Spleen (tissue), 11 donors: ENCODE measurements at regions not wholly inside any gene's neighbourhood (a gene's known extent, or its start where the extent isn't known, plus 50 kb on each side); places are given as distances from the start of the nearest gene placed in this dataset.
"Not testable (repeated sequence)": the region's sequence is repeated elsewhere in the genome, so short reads cannot be mapped to it uniquely, and the experiment has no call there.

Source experiments
- DNase-seq: peaks from one replicate; pipeline ENCODE4 v3.0.0-alpha.2; 2020
- H3K27ac ChIP-seq, 8 donors: fragments of 200-600 bp; sonication (generic) in 7 of 8; 1 replicate in 4 of 8; 2 replicates in 4 of 8; pipeline versions ENCODE4 v1.5.0 to v1.8.0; 2016 to 2021; ENCODE audit warnings: inconsistent platforms in 4 of 8, mild to moderate bottlenecking in 4 of 8, moderate library complexity in 1 of 8
- H3K27me3 ChIP-seq, 7 donors: fragments of 200-600 bp; sonication (generic) in 6 of 7; replicated peaks in 1 of 7; 1 replicate in 4 of 7; 2 replicates in 3 of 7; pipeline versions ENCODE4 v1.5.0 to v1.8.0; 2016 to 2021; ENCODE audit warnings: inconsistent platforms in 3 of 7, mild to moderate bottlenecking in 1 of 7
- H3K36me3 ChIP-seq, 6 donors: fragments of 200-600 bp; sonication (generic) in 5 of 6; 1 replicate in 4 of 6; 2 replicates in 2 of 6; pipeline versions ENCODE4 v1.5.0 to v1.8.0; 2016 to 2021; ENCODE audit warnings: inconsistent platforms in 2 of 6
- H3K4me1 ChIP-seq, 6 donors: fragments of 200-600 bp; sonication (generic) in 5 of 6; 1 replicate in 3 of 6; 2 replicates in 3 of 6; pipeline versions ENCODE4 v1.5.0 to v1.8.0; 2016 to 2021; ENCODE audit warnings: inconsistent platforms in 3 of 6
- H3K4me3 ChIP-seq, 8 donors: fragments of 200-600 bp; sonication (generic) in 7 of 8; 1 replicate in 4 of 8; 2 replicates in 4 of 8; pipeline versions ENCODE4 v1.5.0 to v1.8.0; 2016 to 2021; ENCODE audit warnings: inconsistent platforms in 4 of 8, mild to moderate bottlenecking in 4 of 8, moderate library complexity in 2 of 8
- H3K9me3 ChIP-seq, 8 donors: fragments of 200-600 bp; sonication (generic) in 7 of 8; 1 replicate in 4 of 8; 2 replicates in 4 of 8; pipeline versions ENCODE4 v1.5.0 to v1.8.0; 2016 to 2021; ENCODE audit warnings: inconsistent platforms in 4 of 8
- POLR2A ChIP-seq, 3 donors: fragments of 450-650 bp; IDR thresholded peaks; one replicate each; pipeline ENCODE4 v1.5.1; 2017; ENCODE audit warnings: antibody characterized with exemption in 3 of 3, mild to moderate bottlenecking in 1 of 3
- POLR2AphosphoS5 ChIP-seq, 3 donors: sonication (generic); formaldehyde crosslinking; IDR thresholded peaks; one replicate each; pipeline ENCODE4 v1.5.1; 2017; ENCODE audit warnings: antibody characterized with exemption in 3 of 3
- WGBS, 5 donors: extraction: QIAGEN DNeasy Blood & Tissue Kit in 3 of 5; methylation state at CpG; one replicate each; pipeline versions ENCODE4 v1.1.5 to v1.1.7; 2013 to 2018; 5-methylcytosine and 5-hydroxymethylcytosine counted together
- intact Hi-C: fragments of 100-400 bp; cut with DNase I; formaldehyde crosslinking; loops from one replicate; pipeline ENCODE4 v1.15.0; 2023; ENCODE audit warnings: low total_unique reads
- TF ChIP-seq, protein P1 (sequence below), 11 experiments: fragments of 200-600 bp in 7 of 11; fragments of 450-650 bp in 4 of 11; sonication (generic) in 4 of 11; IDR thresholded peaks in 8 of 11; conservative IDR thresholded peaks in 3 of 11; 1 replicate in 7 of 11; 2 replicates in 4 of 11; pipeline versions ENCODE4 v1.4.0 to v1.8.0; 2016 to 2021; ENCODE audit warnings: antibody characterized with exemption in 11 of 11, inconsistent platforms in 4 of 11, mild to moderate bottlenecking in 1 of 11
- donor health status: healthy with polysubstance abuse.
- donor health status: DM: no; HTN: no; CAD: no; lungs with moderate emphysema.
- donor health status: DM: no; HTN: no; CAD: no.
- donor health status: Bipolar disorder and iron deficiency.
- donor health status: healthy.
- donor health status: DM: no; HTN: no; CAD: no.
- donor health status: DM: yes; HTN: yes; CAD: no.

DNA sequence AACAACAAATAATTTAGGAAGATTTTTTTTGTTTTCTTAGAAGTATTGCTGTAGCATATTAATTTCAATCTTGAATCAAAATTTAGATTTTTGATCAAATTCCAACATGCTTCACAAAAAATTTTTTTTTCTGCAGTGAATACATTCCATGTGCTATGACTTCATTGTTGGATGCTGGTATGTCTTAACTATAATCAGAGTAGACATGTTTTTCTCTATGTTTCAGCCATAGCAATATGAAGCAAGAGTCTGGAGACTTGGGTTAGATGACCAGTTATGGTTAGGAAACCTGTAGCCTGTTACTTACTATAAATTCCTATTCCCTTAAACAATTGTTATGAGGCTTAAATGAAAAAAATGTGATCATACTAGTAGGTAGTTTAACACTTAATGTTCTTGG is 176.1 kb upstream of the CHL1 start:
- H3K27me3 ChIP-seq = peaks cover 0 to 14% (median 0%) of the 10 kb centered on the region in 7 donors
- H3K36me3 ChIP-seq = no peaks in the 10 kb centered on the region
- H3K4me1 ChIP-seq = no peaks in the 10 kb centered on the region
- H3K27ac ChIP-seq = no peak overlapping the region
- intact Hi-C loops = no loop called here
- no peak for TF ChIP-seq POLR2A (IDR thresholded peaks at IDR 0.05)
- TF ChIP-seq, protein P1, sequence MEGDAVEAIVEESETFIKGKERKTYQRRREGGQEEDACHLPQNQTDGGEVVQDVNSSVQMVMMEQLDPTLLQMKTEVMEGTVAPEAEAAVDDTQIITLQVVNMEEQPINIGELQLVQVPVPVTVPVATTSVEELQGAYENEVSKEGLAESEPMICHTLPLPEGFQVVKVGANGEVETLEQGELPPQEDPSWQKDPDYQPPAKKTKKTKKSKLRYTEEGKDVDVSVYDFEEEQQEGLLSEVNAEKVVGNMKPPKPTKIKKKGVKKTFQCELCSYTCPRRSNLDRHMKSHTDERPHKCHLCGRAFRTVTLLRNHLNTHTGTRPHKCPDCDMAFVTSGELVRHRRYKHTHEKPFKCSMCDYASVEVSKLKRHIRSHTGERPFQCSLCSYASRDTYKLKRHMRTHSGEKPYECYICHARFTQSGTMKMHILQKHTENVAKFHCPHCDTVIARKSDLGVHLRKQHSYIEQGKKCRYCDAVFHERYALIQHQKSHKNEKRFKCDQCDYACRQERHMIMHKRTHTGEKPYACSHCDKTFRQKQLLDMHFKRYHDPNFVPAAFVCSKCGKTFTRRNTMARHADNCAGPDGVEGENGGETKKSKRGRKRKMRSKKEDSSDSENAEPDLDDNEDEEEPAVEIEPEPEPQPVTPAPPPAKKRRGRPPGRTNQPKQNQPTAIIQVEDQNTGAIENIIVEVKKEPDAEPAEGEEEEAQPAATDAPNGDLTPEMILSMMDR (IDR thresholded peaks at IDR 0.05 in 8 of 11, conservative IDR thresholded peaks at IDR 0.05 in 3 of 11) = no peak
- no peak for TF ChIP-seq POLR2AphosphoS5 (IDR thresholded peaks at IDR 0.05)
- H3K4me3 ChIP-seq = no peak overlapping the region
- DNase-seq = no peak
- H3K9me3 ChIP-seq = no peaks in the 10 kb centered on the region

DNA sequence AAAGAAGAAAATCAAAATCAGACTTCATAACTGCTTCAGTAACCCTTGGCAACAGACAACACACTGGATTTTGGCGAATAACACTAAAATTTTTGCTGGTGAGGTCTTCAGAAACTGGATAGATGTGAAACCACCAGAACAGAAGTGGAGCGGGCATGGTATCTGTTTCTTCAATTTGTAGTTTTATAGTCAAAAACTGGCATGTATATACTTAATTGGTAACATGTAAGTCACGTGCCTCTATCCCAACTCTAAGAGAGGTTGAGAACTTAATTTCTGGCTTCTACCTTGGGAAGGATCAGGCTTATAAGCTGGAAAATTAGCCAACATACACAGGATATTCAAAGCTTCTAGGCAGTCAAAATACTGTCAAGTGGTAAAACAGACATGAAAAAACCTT is 172.6 kb upstream of the CHL1 start:
- no peak overlapping the region for H3K27ac ChIP-seq
- DNase-seq = no peak
- no peaks in the 10 kb centered on the region for H3K36me3 ChIP-seq
- WGBS, 5 donors = 56 to 71% (median 71%) methylated on average over 3 of the region's 3 CpGs
- TF ChIP-seq, protein P1 (IDR thresholded peaks at IDR 0.05 in 8 of 11, conservative IDR thresholded peaks at IDR 0.05 in 3 of 11) = no peak
- TF ChIP-seq POLR2AphosphoS5 (IDR thresholded peaks at IDR 0.05) (no peak), POLR2A (IDR thresholded peaks at IDR 0.05) (no peak)
- H3K9me3 ChIP-seq = no peaks in the 10 kb centered on the region
- no peak overlapping the region for H3K4me3 ChIP-seq
- intact Hi-C loops = no loop called here
- no peaks in the 10 kb centered on the region for H3K4me1 ChIP-seq
- peaks cover 0 to 14% (median 0%) of the 10 kb centered on the region in 7 donors for H3K27me3 ChIP-seq

GRCh38 chr3:25056-25455 is 171.5 kb upstream of the CHL1 start:
- 49 to 87% (median 64%) methylated on average over 2 of the region's 2 CpGs for WGBS, 5 donors
- no peak for DNase-seq
- TF ChIP-seq, protein P1 (IDR thresholded peaks at IDR 0.05 in 8 of 11, conservative IDR thresholded peaks at IDR 0.05 in 3 of 11) = no peak
- TF ChIP-seq POLR2A (IDR thresholded peaks at IDR 0.05) (no peak), POLR2AphosphoS5 (IDR thresholded peaks at IDR 0.05) (no peak)
- Histone ChIP-seq H3K4me1 (no peaks in the 10 kb centered on the region), H3K36me3 (no peaks in the 10 kb centered on the region), H3K27ac (no peak overlapping the region), H3K4me3 (no peak overlapping the region), H3K27me3 (peaks cover 0 to 14% (median 0%) of the 10 kb centered on the region in 7 donors), H3K9me3 (no peaks in the 10 kb centered on the region)
- intact Hi-C loops = no loop called here

- intact Hi-C loops, H3K9me3 ChIP-seq, H3K4me3 ChIP-seq, H3K27ac ChIP-seq, H3K4me1 ChIP-seq, H3K36me3 ChIP-seq, DNase-seq, H3K27me3 ChIP-seq: not testable (repeated sequence)
- 41 to 73% (median 49%) methylated on average over 1 of the region's 1 CpG for WGBS, 5 donors
Observed at GRCh38 chr3:35985-36384, 160.6 kb upstream of the CHL1 start.
